GM19240 (cell line): ENCODE measurements at regions not wholly inside any gene's neighbourhood (a gene's known extent, or its start where the extent isn't known, plus 50 kb on each side); places are given as distances from the start of the nearest gene placed in this dataset.
"Not testable (repeated sequence)": the region's sequence is repeated elsewhere in the genome, so short reads cannot be mapped to it uniquely, and the experiment has no call there.

Source experiments
- DNase-seq: peaks from one replicate; pipeline ENCODE4 v3.0.0; 2011; ENCODE audit warnings: low spot score; ENCODE audit not compliant: insufficient read length

- no peak for DNase-seq
Observed at GRCh38 chr14:106228541-106229158, 702.3 kb downstream of the TMEM121 start.

GRCh38 chr14:106230071-106230470, 703.7 kb downstream of the TMEM121 start:
- DNase-seq = no peak

- DNase-seq = not testable (repeated sequence)
Observed at GRCh38 chr14:106233191-106233590, 706.8 kb downstream of the TMEM121 start.

DNA sequence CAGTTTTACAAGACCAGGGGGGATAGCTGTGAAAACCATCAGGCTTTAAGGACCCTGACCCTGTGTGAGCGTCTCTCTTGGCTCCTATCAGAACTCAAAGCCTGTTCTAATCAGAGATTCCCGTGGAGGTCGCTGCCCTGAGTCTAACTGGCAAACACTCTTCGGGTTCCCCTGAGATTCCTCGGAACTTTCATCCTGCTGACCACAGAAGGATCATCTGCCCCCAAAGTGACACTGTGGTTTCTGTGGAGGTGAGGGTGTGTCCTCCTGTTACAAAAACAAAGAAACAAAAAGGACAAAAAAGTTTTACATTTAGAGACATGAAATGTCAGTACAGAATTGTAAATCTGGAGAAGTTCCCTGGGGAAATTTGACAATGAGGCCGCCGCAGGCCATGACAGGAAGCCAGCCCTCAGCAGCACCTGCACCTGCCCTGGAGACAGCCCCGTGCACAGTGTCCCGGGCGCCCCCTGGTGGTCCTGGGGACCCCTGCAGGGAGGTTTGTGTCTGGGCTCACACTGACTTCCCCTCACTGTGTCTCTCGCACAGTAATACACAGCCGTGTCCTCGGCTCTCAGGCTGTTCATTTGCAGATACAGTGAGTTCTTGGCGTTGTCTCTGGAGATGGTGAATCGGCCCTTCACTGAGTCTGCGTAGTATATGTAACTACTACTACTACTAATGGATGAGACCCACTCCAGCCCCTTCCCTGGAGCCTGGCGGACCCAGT, 708.3 kb downstream of the TMEM121 start:
- DNase-seq = not testable (repeated sequence)

DNA sequence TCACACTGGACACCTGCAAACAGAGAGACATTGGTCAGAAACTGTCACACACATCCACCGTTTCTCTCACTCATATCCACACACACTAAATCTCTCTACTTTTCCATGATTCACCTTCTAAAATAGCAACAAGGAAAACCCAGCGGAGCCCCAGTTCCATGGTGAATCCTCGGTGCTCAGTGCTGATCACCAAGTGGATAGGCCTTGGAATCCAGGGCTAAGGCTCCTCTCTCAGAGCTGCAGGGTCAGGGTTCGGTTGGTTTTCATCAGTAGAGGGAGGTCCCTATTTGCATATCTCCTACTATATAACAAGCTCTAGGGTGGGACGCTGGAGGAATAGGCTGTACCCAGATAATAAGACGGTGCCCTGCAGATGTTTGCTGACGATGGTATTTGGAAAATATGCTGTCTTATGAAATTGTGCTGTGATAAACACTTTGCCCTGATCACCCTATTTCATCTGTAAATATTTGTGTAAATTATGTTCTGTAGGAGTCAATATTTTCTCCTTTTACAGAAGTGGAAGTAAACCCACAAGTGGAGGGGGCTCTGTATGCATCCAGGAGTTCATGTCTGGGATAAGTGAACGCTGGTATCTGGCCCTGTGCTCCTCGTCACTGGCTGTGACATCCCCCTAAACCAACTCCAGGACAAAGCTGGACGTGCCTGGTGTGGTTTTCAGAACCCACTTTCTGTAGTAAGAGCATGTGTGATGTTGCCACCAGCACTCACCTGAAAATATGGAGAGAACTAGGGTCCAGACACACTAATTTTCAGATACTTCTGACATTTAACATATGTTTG, 709.2 kb downstream of the TMEM121 start:
- DNase-seq = no peak

DNA sequence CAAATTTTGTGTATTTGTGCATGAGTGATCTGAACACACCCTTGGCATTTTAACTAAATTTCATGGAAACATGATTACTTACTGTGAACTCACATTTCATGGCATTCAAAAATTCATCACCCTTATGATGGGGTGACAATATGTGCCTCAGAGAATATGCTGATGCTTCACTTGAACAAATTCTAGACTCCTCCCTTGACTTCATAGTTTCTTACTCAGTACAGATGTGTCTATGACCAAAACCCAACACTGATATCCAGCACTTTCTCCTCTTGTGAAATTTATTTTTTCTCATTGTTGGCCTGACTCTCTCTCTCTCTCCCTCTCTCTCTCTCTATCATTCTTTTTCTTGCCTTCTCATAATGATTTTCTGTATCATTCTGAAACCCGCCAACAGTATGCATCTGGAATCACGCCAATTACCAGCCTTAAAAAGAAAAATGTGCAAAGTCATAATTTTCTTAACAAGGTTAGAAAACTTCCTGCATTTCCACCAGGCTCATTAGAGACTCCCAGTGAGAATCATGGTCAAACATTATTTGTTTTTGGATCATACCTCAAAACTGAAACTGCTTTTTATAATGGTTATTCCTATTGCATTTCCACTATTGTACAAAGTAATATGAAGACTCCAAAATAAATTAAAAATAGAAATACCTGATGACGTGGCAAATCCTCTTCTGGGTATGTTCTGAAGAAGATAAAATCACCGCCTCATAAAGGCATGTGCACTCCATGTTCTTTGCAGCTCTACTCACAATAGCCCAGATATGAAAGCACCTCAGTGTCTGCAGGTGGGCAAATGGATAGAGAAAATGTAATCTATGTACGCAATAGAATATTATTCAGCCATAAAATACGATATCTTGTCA, 722.2 kb downstream of the TMEM121 start:
- no peak for DNase-seq

DNA sequence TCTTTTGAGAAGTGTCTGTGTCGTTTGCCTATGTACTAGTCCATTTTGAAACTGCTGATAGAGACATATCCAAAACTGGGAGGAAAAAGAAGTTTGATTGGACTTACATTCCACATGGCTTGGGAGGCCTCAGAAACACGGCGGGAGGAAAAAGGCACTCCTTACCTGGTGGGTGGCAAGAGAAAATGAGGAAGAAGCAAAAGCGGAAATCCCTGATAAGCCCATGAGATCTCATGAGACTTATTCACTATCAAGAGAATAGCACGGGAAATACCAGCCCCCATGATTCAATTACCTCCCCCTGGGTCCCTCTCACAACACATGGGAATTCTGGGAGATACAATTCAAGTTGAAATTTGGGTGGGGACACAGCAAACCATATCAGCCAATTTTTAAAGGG, 727.6 kb downstream of the TMEM121 start:
- not testable (repeated sequence) for DNase-seq

GRCh38 chr14:106257569-106257994, 731.2 kb downstream of the TMEM121 start:
- not testable (repeated sequence) for DNase-seq

- no peak for DNase-seq
Observed at GRCh38 chr14:106268013-106268727, 741.8 kb downstream of the TMEM121 start.

DNA sequence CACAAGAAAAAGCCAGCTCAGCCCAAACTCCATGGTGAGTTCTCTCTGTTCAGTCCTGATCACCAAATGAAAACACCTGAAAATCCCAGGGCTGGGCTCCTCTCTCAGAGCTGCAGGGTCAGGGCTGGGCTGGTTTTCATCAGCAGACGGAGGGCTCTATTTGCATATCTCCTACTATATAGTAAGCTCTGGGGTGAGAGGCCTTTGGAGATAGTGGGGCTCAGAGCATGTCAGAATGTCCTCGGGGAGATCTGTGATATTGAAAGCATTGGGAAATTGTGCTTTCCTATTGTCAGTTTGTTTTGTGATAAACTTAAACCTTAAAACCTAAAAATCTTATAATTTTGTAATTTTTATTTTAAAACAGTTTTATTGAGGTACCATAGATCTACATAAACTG, 742.6 kb downstream of the TMEM121 start:
- DNase-seq = no peak

DNA sequence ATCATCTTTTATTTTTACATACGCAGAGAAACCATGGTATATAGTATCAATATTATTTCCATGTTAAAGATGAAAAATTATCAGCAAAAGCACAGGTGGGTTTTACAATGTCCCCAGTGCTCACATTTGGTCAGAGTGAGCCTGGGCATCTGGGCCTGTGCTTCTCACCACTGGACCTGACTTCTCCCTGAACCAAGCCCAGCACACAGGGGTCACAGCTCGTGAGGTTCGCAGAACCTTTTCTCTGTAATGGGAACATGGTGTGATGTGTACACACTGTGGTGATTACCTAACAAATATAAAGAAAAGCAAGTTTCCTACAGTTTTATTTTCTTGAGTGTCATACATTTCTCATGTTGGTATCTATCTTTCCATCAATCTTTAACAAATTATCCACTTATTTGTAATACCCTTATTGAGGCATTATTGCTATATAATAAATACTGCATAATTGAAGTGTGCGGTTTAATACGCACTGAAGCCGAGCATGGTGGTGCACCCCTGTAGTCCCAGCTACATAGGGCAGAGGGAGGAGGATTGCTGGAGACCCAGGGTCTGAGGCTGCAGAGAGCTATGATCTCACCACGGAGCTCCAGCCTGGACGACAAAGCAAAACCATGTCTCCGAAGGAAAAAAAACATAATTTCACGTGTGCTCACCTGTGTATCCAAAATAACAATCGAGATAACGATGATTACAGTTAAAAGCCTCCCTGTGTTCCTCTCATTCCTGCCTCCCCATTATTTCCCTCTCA, 743.2 kb downstream of the TMEM121 start:
- no peak for DNase-seq

DNA sequence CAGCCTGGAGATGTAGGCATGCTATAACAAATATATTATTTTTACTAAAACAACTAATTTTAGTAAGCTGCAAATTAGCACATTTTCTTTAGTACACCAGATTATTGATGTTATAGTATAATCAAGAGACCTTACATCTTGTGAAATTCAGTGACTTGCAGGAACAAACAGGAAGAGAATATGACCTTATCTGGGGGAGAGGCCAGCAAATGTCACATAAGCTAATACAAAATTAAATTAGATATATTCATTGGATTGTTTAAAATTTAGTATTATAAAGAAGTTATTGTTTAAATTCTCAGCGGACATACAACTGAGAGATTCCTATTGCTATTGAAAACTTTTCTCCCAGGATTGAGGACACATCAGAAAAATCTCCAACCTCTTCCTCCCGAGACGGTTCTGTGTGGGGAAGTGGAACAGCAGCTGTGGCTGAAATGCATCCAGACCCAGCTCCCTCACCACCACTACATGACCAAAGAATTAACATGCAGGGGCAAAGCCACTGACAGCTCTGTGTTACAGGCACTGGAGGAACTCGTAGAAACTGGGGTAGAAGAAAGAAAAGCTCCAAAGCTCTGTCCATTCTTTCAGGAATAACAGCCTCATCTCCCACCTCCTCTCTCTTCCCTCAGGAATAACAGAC, 744.2 kb downstream of the TMEM121 start:
- not testable (repeated sequence) for DNase-seq

DNA sequence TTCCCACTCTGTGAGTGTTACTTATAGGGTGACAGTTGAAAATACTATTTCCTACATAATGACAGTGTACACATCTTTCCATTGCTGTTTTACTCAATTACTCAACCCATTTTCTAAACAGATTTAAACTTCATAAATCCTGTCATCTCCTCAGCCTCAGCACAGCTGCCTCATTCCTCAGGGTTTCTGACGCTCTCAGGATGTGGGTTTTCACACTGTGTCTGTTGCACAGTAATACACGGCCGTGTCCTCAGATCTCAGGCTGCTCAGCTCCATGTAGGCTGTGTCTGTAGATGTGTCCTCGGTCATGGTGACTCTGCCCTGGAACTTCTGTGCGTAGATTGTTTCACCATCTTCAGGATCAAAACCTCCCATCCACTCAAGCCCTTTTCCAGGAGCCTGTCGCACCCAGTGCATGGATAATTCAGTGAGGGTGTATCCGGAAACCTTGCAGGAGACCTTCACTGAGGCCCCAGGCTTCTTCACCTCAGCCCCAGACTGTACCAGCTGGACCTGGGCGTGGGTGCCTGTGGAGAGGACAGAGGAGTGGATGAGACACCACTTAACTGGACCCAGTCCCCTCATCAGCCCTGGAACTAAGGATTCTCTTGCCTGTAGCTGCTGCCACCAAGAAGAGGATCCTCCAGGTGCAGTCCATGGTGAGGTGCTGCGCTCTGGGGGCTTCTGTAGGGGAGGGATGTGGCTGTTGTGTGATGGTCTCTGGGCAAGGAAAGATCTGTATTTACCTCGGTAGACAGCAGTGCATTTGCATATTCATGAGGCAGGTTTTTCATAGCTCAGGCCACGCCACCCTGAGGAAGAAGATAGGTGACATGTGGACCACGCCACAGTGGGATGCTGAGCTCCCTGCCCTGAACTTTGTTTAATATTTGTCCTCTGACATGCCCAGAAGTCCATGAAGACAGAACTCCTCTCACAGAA, 750.2 kb downstream of the TMEM121 start:
- no peak for DNase-seq

DNA sequence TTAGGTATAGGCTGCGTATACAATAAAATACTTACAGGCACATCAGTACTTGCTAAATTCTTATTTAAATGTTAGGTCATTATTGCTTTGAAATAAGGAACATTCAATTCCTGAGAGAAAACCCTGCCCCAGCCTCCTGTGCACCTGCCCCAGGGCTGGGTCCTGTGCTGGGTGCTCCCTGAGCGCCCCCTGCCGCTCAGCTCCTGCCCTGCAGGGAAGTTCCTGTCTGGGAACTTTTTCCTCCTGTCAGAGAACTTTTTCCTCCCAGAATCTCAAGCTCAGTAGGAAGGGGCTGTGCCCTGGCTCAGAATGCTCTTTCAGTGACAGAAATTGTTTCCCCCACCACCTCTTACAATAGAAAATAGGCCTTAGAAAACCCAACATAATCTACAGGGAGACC, 751.1 kb downstream of the TMEM121 start:
- DNase-seq = no peak

DNA sequence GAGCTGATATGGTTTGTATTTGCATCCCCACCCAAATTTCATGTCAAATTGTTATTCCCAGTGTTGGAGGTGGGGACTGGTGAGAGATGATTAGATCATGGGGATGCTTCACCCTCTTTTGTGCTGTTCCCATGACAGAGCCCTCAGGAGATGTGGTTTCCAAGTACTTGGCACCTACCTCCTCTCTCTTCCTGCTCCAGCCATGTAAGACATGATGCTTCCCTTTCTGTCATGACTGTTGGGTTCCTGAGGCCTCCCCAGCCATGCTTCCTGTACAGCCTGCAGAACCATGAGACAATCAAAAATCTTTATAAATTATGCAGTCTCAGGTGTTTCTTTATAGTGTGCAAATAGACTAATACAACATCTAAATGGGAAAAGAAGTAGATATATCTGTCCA, 754.5 kb downstream of the TMEM121 start:
- no peak for DNase-seq

- DNase-seq = peak; percentile 32
Observed at GRCh38 chr14:106286697-106287290, 760.4 kb downstream of the TMEM121 start.

DNA sequence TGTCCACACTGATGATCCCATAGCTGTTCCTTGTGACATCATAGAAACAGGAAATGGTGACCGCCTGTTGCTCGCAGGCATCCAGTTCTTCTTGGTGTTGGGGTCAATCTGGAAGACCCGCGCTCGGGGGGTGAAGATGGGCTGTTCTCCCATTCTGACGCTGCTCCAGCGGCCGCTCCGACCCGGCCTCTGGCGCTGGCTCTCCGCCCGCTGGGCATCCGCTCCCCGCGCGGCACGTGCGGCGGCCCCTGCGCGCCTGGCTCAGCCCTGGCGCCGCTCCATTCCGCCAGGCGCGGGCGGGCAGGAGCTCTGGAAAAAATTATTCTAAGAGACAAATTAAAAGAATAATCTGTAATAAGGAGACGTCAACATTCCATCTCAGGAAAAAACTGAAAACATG, 761.1 kb downstream of the TMEM121 start:
- DNase-seq = no peak

DNA sequence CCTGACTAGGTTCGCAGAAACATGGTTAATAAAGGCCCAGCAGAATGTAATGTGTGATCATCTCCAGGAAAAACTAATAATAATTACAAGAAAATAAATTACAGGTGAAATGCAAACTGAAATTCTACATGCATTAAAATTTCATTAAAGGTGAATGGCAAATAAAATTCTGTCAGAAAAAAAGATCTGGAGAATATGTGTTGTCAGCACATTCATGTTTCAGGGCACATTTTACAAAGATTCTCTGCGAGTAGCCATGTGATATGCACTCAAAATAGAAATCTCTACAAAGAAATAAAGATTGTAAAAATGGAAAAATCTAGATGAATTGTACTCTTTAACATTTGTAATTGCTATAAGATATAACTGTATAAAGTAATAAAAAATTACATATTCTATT, 765.2 kb downstream of the TMEM121 start:
- no peak for DNase-seq
